HCT116 (cell line): ENCODE measurements at regions not wholly inside any gene's neighbourhood (a gene's known extent, or its start where the extent isn't known, plus 50 kb on each side); places are given as distances from the start of the nearest gene placed in this dataset.
"Not testable (repeated sequence)": the region's sequence is repeated elsewhere in the genome, so short reads cannot be mapped to it uniquely, and the experiment has no call there.

Experiments
- ATAC-seq: fragments of 200-7000 bp; cut with Tn5 transposase; 2 replicates; pipeline ENCODE4 v1.9.1; 2020; ENCODE audit warnings: mild to moderate bottlenecking, moderate library complexity
- BruUV-seq: library from RNA; stranded (reverse); fragments of 400-500 nt; replicated peaks from 2 replicates; lab custom pipeline; 2021; lab: Mats Ljungman, UMichigan
- CTCF ChIA-PET: fragments of 300-600 bp; sonication (Branson Sonifier 250); formaldehyde crosslinking; loops from one replicate; lab custom pipeline; 2021; ENCODE audit warnings: antibody characterized with exemption; lab: Charles Lee
- POLR2A ChIA-PET: fragments of 300-600, 350-600 bp; sonication (Branson Sonifier 250); formaldehyde crosslinking; loops from one replicate; lab custom pipeline; 2021; ENCODE audit warnings: antibody characterized with exemption; lab: Charles Lee
- RAD21 ChIA-PET, 2 experiments: fragments of 300-600 bp; sonication (Branson Sonifier 250); formaldehyde crosslinking; loops; one replicate each; lab custom pipeline; 2023; ENCODE audit warnings: low total read pairs in 2 of 2; ENCODE audit not compliant: uncharacterized antibody in 2 of 2, unreplicated experiment in 2 of 2, low non-redundant PET in 1 of 2; lab: Charles Lee
- DNase-seq: peaks from one replicate; pipeline ENCODE4 v3.0.0-alpha.2; 2010; ENCODE audit warnings: low read depth, low spot score
- H2AFZ ChIP-seq: fragments of 200-600 bp; shearing (Covaris generic), sonication (generic); 2 replicates; pipeline ENCODE4 v1.6.1; 2017; ENCODE audit warnings: low read depth, mixed run types, mixed read lengths, antibody characterized with exemption, low read length; ENCODE audit not compliant: poor library complexity, severe bottlenecking
- H3K27ac ChIP-seq: 2 replicates; pipeline ENCODE4 v1.5.1; 2012; ENCODE audit warnings: low read depth, low read length
- H3K27me3 ChIP-seq: fragments of 200-600 bp; sonication (generic); 2 replicates; pipeline ENCODE4 v1.6.1; 2016; ENCODE audit warnings: mixed run types, low read length, mixed read lengths; ENCODE audit not compliant: insufficient read depth
- H3K36me3 ChIP-seq, 2 experiments: fragments of 200-500 bp in 1 of 2; fragments of 200-600 bp in 1 of 2; sonication (Bioruptor generic) in 1 of 2; sonication (generic) in 1 of 2; 2 replicates each; pipeline versions ENCODE4 v1.5.1 to v1.6.1; 2014 to 2016; ENCODE audit warnings: low read length in 2 of 2, inconsistent platforms in 1 of 2, mixed read lengths in 1 of 2, mixed run types in 1 of 2; ENCODE audit not compliant: insufficient read depth in 2 of 2, control insufficient read depth in 1 of 2
- H3K4me1 ChIP-seq, 2 experiments: fragments of 200-600 bp in 1 of 2; sonication (generic) in 1 of 2; 2 replicates each; pipeline versions ENCODE4 v1.5.1 to v1.6.1; 2012 to 2017; ENCODE audit warnings: low read length in 2 of 2, inconsistent platforms in 1 of 2, mild to moderate bottlenecking in 1 of 2, mixed read lengths in 1 of 2, mixed run types in 1 of 2, moderate library complexity in 1 of 2; ENCODE audit not compliant: insufficient read depth in 2 of 2, control insufficient read depth in 1 of 2
- H3K4me2 ChIP-seq: fragments of 200-600 bp; sonication (generic); 2 replicates; pipeline ENCODE4 v1.6.1; 2017; ENCODE audit warnings: mixed run types, low read length, mixed read lengths
- H3K4me3 ChIP-seq, 2 experiments: fragments of 200-600 bp in 1 of 2; sonication (generic) in 1 of 2; replicated peaks in 1 of 2; 2 replicates each; pipeline ENCODE4 v1.5.1; 2011 to 2016; ENCODE audit warnings: low read length in 2 of 2, control low read depth in 1 of 2, low read depth in 1 of 2, mild to moderate bottlenecking in 1 of 2, mixed read lengths in 1 of 2, mixed run types in 1 of 2
- H3K79me2 ChIP-seq: fragments of 200-600 bp; sonication (generic); 2 replicates; pipeline ENCODE4 v1.6.1; 2017; ENCODE audit warnings: mild to moderate bottlenecking, mixed run types, low read length, moderate library complexity, mixed read lengths; ENCODE audit not compliant: insufficient read depth
- H3K9ac ChIP-seq: fragments of 200-600 bp; sonication (generic); 2 replicates; pipeline ENCODE4 v1.6.1; 2016; ENCODE audit warnings: low read length, mixed read lengths
- H3K9me2 ChIP-seq: fragments of 200-600 bp; sonication (generic), shearing (Covaris generic); 2 replicates; pipeline ENCODE4 v1.6.1; 2017; ENCODE audit warnings: mixed run types, mild to moderate bottlenecking, moderate library complexity; ENCODE audit not compliant: insufficient read depth
- H3K9me3 ChIP-seq, 2 experiments: fragments of 200-500 bp in 1 of 2; fragments of 200-600 bp in 1 of 2; sonication (Bioruptor generic) in 1 of 2; sonication (generic) in 1 of 2; 2 replicates each; pipeline ENCODE4 v1.6.1; 2014 to 2017; ENCODE audit warnings: low read length in 2 of 2, mixed read lengths in 2 of 2, inconsistent platforms in 1 of 2, low read depth in 1 of 2, mild to moderate bottlenecking in 1 of 2, mixed run types in 1 of 2, moderate library complexity in 1 of 2; ENCODE audit not compliant: control insufficient read depth in 1 of 2, insufficient read depth in 1 of 2
- H4K20me1 ChIP-seq: fragments of 200-600 bp; sonication (generic), shearing (Covaris generic); 2 replicates; pipeline ENCODE4 v1.6.1; 2017; ENCODE audit warnings: mixed run types, mild to moderate bottlenecking, moderate library complexity; ENCODE audit not compliant: insufficient read depth
- CBX3 ChIP-seq: IDR thresholded peaks from 2 replicates; pipeline ENCODE4 v1.6.1; 2012; ENCODE audit warnings: low read depth
- CTCF ChIP-seq, 3 experiments: fragments of 200-600 bp in 1 of 3; sonication (generic) in 1 of 3; IDR thresholded peaks in 2 of 3; conservative IDR thresholded peaks in 1 of 3; 2 replicates each; pipeline ENCODE4 v1.5.1; 2012 to 2017; ENCODE audit warnings: low read depth in 2 of 3, low read length in 2 of 3, antibody characterized with exemption in 1 of 3, borderline replicate concordance in 1 of 3, control low read depth in 1 of 3, mild to moderate bottlenecking in 1 of 3, mixed read lengths in 1 of 3, mixed run types in 1 of 3, moderate library complexity in 1 of 3; ENCODE audit not compliant: insufficient read depth in 1 of 3
- JUND ChIP-seq: IDR thresholded peaks from 2 replicates; pipeline ENCODE4 v1.6.1; 2012
- POLR2A ChIP-seq: IDR thresholded peaks from 2 replicates; pipeline ENCODE4 v1.7.0; 2011; ENCODE audit warnings: borderline replicate concordance; ENCODE audit not compliant: insufficient read depth, insufficient read length; ENCODE audit errors: extremely low read depth
- REST ChIP-seq: IDR thresholded peaks from 2 replicates; pipeline ENCODE4 v1.6.1; 2012; ENCODE audit warnings: low read depth
- SP1 ChIP-seq: IDR thresholded peaks from 2 replicates; pipeline ENCODE4 v1.6.1; 2012; ENCODE audit warnings: low read depth
- SRF ChIP-seq: IDR thresholded peaks from 2 replicates; pipeline ENCODE4 v1.6.1; 2012; ENCODE audit warnings: low read depth
- YY1 ChIP-seq: IDR thresholded peaks from 2 replicates; pipeline ENCODE4 v1.6.1; 2011; ENCODE audit warnings: low read length, low read depth, moderate library complexity, mild to moderate bottlenecking; ENCODE audit not compliant: insufficient replicate concordance; ENCODE audit errors: extremely low read depth
- ZNF274 ChIP-seq: fragments of 200-500 bp; sonication (Bioruptor generic); IDR thresholded peaks from 2 replicates; pipeline ENCODE4 v1.6.1; 2014; ENCODE audit warnings: mild to moderate bottlenecking, low read depth, low read length, inconsistent platforms
- intact Hi-C: fragments of 100-400 bp; cut with micrococcal nuclease; formaldehyde crosslinking; loops from 2 replicates; pipeline ENCODE4 v1.10.0; 2022

GRCh38 chr10:4224178-4224577, 439.2 kb upstream of the KLF6 start:
- Histone ChIP-seq H3K79me2 (no peaks in the 10 kb centered on the region), H4K20me1 (no peaks in the 10 kb centered on the region)
- no peak for DNase-seq
- TF ChIP-seq CTCF (IDR thresholded peaks at IDR 0.05 in 2 of 3, conservative IDR thresholded peaks at IDR 0.05 in 1 of 3; ENCODE audit: borderline replicate concordance in 1 of 3, insufficient read depth in 1 of 3, low read depth in 2 of 3, low read length in 2 of 3), result no peak
- TF ChIP-seq SRF, result no peak
- TF ChIP-seq YY1, result no peak
- no peak for TF ChIP-seq JUND
- TF ChIP-seq REST, result no peak
- no peak for TF ChIP-seq POLR2A
- no peak for TF ChIP-seq CBX3
- no peak for TF ChIP-seq ZNF274
- no peak for TF ChIP-seq SP1
- TF ChIP-seq, all 23 proteins: peak for 0
- Histone ChIP-seq H3K9me3 (no peaks in the 10 kb centered on the region), H3K36me3 (no peaks in the 10 kb centered on the region), H3K9me2 (no peaks in the 10 kb centered on the region), H2AFZ (no peak overlapping the region), H3K27me3 (no peaks in the 10 kb centered on the region), H3K27ac (no peak overlapping the region), H3K4me2 (no peak overlapping the region), H3K4me1 (no peaks in the 10 kb centered on the region), H3K9ac (no peak overlapping the region), H3K4me3 (no peak overlapping the region)
- POLR2A ChIA-PET, result no interaction called here
- RAD21 ChIA-PET, result no interaction called here
- ATAC-seq, result no peak
- intact Hi-C loops, result no loop called here
- no TSS peak for BruUV-seq
- CTCF ChIA-PET, result no interaction called here

DNA sequence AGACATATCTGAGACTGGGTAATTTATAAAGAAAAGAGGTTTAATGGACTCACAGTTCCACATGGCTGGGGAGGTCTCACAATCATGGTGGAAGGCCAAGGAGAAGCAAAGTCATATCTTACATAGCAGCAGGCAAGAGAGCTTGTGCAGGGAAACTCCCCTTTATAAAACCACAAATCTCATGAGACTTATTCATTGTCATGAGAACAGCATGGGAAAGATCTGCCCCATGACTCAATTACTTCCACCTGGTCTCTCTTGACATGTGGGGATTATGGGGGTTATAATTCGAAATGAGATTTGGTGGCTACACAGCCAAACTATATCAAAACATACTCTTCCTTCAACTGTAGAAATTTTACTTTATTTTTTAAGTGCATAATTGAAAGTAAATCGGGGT, 436.3 kb upstream of the KLF6 start:
- H3K9ac ChIP-seq, H4K20me1 ChIP-seq, H3K79me2 ChIP-seq, ATAC-seq, H3K27ac ChIP-seq, BruUV-seq, H3K4me3 ChIP-seq, H2AFZ ChIP-seq, H3K4me1 ChIP-seq, H3K27me3 ChIP-seq, H3K36me3 ChIP-seq, H3K9me3 ChIP-seq, H3K4me2 ChIP-seq, POLR2A ChIA-PET, DNase-seq, intact Hi-C loops, CTCF ChIA-PET, RAD21 ChIA-PET, H3K9me2 ChIP-seq: not testable (repeated sequence)
